Stomach (tissue), 4 donors: ENCODE measurements at regions not wholly inside any gene's neighbourhood (a gene's known extent, or its start where the extent isn't known, plus 50 kb on each side); places are given as distances from the start of the nearest gene placed in this dataset.
"Not testable (repeated sequence)": the region's sequence is repeated elsewhere in the genome, so short reads cannot be mapped to it uniquely, and the experiment has no call there.

Experiments used
- POLR2A ChIP-seq, 4 donors: fragments of 450-650 bp; IDR thresholded peaks; one replicate each; pipeline ENCODE4 v1.6.1; 2016; ENCODE audit warnings: antibody characterized with exemption in 4 of 4, control low read depth in 2 of 4, mild to moderate bottlenecking in 1 of 4, moderate library complexity in 1 of 4
- POLR2AphosphoS5 ChIP-seq, 3 donors: sonication (generic); formaldehyde crosslinking; IDR thresholded peaks; one replicate each; pipeline ENCODE4 v1.6.1; 2016; ENCODE audit warnings: antibody characterized with exemption in 3 of 3
- TF ChIP-seq, protein P1 (sequence below), 7 experiments: fragments of 450-650 bp in 4 of 7; fragments of 200-600 bp in 3 of 7; sonication (generic) in 3 of 7; IDR thresholded peaks; one replicate each; pipeline ENCODE4 v1.5.1; 2016 to 2019; ENCODE audit warnings: antibody characterized with exemption in 7 of 7, control low read depth in 2 of 7, mild to moderate bottlenecking in 1 of 7

DNA sequence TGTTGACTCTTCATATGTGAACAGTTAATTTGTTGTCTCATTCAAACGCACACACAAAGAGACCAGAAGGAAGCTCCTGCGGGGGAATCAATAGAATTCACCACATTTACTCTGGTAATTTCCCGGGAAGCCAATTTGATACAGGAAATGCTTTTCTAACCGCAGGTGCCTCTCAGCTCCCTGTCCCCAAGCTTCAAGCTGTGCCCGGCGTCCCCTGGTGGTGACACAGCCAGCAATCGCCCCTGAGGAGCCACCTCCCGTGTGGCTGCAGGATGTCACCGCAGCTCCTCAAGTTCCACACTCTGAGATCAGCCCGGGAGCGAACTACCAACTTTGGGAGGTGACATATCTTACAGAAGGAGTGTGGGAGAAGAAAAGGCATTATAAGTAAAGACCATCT, 318.4 kb downstream of the CEP170 start:
- not testable (repeated sequence) for TF ChIP-seq POLR2A, POLR2AphosphoS5 (IDR thresholded peaks at IDR 0.05)
- TF ChIP-seq, protein P1, sequence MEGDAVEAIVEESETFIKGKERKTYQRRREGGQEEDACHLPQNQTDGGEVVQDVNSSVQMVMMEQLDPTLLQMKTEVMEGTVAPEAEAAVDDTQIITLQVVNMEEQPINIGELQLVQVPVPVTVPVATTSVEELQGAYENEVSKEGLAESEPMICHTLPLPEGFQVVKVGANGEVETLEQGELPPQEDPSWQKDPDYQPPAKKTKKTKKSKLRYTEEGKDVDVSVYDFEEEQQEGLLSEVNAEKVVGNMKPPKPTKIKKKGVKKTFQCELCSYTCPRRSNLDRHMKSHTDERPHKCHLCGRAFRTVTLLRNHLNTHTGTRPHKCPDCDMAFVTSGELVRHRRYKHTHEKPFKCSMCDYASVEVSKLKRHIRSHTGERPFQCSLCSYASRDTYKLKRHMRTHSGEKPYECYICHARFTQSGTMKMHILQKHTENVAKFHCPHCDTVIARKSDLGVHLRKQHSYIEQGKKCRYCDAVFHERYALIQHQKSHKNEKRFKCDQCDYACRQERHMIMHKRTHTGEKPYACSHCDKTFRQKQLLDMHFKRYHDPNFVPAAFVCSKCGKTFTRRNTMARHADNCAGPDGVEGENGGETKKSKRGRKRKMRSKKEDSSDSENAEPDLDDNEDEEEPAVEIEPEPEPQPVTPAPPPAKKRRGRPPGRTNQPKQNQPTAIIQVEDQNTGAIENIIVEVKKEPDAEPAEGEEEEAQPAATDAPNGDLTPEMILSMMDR (IDR thresholded peaks at IDR 0.05) = not testable (repeated sequence)
